Type B pancreatic cell (in vitro differentiated cells): ENCODE measurements at regions not wholly inside any gene's neighbourhood (a gene's known extent, or its start where the extent isn't known, plus 50 kb on each side); places are given as distances from the start of the nearest gene placed in this dataset.

Source experiments
- DNase-seq: peaks from one replicate; pipeline ENCODE4 v3.0.0; 2021; ENCODE audit warnings: mixed read lengths; ENCODE audit not compliant: unreplicated experiment; ENCODE audit errors: extremely low spot score
- H3K27ac Mint-ChIP-seq: 2 replicates; pipeline ENCODE4 v1.8.0; 2021; ENCODE audit warnings: mild to moderate bottlenecking, mixed read lengths
- H3K27me3 Mint-ChIP-seq: 2 replicates; pipeline ENCODE4 v1.8.0; 2021; ENCODE audit warnings: mixed read lengths
- H3K36me3 Mint-ChIP-seq: 2 replicates; pipeline ENCODE4 v1.8.0; 2021; ENCODE audit warnings: mixed read lengths
- H3K4me1 Mint-ChIP-seq: one replicate; pipeline ENCODE4 v1.8.0; 2021; ENCODE audit warnings: mixed read lengths; ENCODE audit not compliant: unreplicated experiment
- H3K4me3 Mint-ChIP-seq: 2 replicates; pipeline ENCODE4 v1.8.0; 2021; ENCODE audit warnings: mild to moderate bottlenecking, mixed read lengths
- H3K9me3 Mint-ChIP-seq: 2 replicates; pipeline ENCODE4 v1.8.0; 2021; ENCODE audit warnings: mixed read lengths
- CTCF ChIP-seq: fragments of 200-600 bp; sonication (generic); conservative IDR thresholded peaks from 2 replicates; pipeline ENCODE4 v1.5.0; 2021; ENCODE audit warnings: antibody characterized with exemption, mild to moderate bottlenecking

GRCh38 chr5:13143630-13144029, 800.9 kb downstream of the DNAH5 start:
- Mint-ChIP-seq H3K36me3 (no peaks in the 10 kb centered on the region), H3K4me1 (no peaks in the 10 kb centered on the region), H3K9me3 (no peaks in the 10 kb centered on the region), H3K27ac (no peak overlapping the region), H3K27me3 (no peaks in the 10 kb centered on the region), H3K4me3 (no peak overlapping the region)
- TF ChIP-seq CTCF: no peak
- DNase-seq: no peak

- Mint-ChIP-seq H3K27ac (no peak overlapping the region), H3K27me3 (no peaks in the 10 kb centered on the region), H3K4me1 (no peaks in the 10 kb centered on the region), H3K4me3 (no peak overlapping the region), H3K36me3 (no peaks in the 10 kb centered on the region), H3K9me3 (no peaks in the 10 kb centered on the region)
- DNase-seq: no peak
- TF ChIP-seq CTCF: no peak
Observed at GRCh38 chr5:13143214-13143613, 801.3 kb downstream of the DNAH5 start.

GRCh38 chr5:13133951-13134350, 810.5 kb downstream of the DNAH5 start:
- H3K4me1 Mint-ChIP-seq: no peaks in the 10 kb centered on the region
- no peaks in the 10 kb centered on the region for H3K36me3 Mint-ChIP-seq
- DNase-seq: no peak
- no peak for TF ChIP-seq CTCF
- H3K9me3 Mint-ChIP-seq: no peaks in the 10 kb centered on the region
- no peak overlapping the region for H3K4me3 Mint-ChIP-seq
- H3K27ac Mint-ChIP-seq: no peak overlapping the region
- H3K27me3 Mint-ChIP-seq: no peaks in the 10 kb centered on the region

GRCh38 chr5:13115476-13115875, 829.0 kb downstream of the DNAH5 start:
- no peak overlapping the region for H3K27ac Mint-ChIP-seq
- no peaks in the 10 kb centered on the region for H3K36me3 Mint-ChIP-seq
- no peak overlapping the region for H3K4me3 Mint-ChIP-seq
- no peaks in the 10 kb centered on the region for H3K27me3 Mint-ChIP-seq
- no peak for DNase-seq
- no peak for TF ChIP-seq CTCF
- no peaks in the 10 kb centered on the region for H3K9me3 Mint-ChIP-seq
- no peaks in the 10 kb centered on the region for H3K4me1 Mint-ChIP-seq

- no peak for TF ChIP-seq CTCF
- Mint-ChIP-seq H3K36me3 (no peaks in the 10 kb centered on the region), H3K4me3 (no peak overlapping the region), H3K27ac (no peak overlapping the region), H3K9me3 (no peaks in the 10 kb centered on the region), H3K27me3 (no peaks in the 10 kb centered on the region), H3K4me1 (no peaks in the 10 kb centered on the region)
- DNase-seq: no peak
Observed at GRCh38 chr5:13108265-13108664, 836.2 kb downstream of the DNAH5 start.

GRCh38 chr5:13107537-13107936, 837.0 kb downstream of the DNAH5 start:
- no peak for DNase-seq
- H3K4me1 Mint-ChIP-seq: no peaks in the 10 kb centered on the region
- H3K4me3 Mint-ChIP-seq: no peak overlapping the region
- no peaks in the 10 kb centered on the region for H3K27me3 Mint-ChIP-seq
- no peak overlapping the region for H3K27ac Mint-ChIP-seq
- H3K36me3 Mint-ChIP-seq: no peaks in the 10 kb centered on the region
- no peaks in the 10 kb centered on the region for H3K9me3 Mint-ChIP-seq
- no peak for TF ChIP-seq CTCF
